Epithelial cell of proximal tubule (primary cell): ENCODE measurements at regions not wholly inside any gene's neighbourhood (a gene's known extent, or its start where the extent isn't known, plus 50 kb on each side); places are given as distances from the start of the nearest gene placed in this dataset.

ENCODE experiments used
- DNase-seq: peaks from one replicate; pipeline ENCODE4 v3.0.0-alpha.2; 2011; ENCODE audit warnings: low read depth
- H3K4me3 ChIP-seq: 2 replicates; pipeline ENCODE4 v1.5.1; 2011; ENCODE audit warnings: low read depth, mild to moderate bottlenecking, low read length
- TF ChIP-seq, protein P1 (sequence below): conservative IDR thresholded peaks from 2 replicates; pipeline ENCODE4 v1.5.1; 2012; ENCODE audit warnings: low read depth, mild to moderate bottlenecking, low read length

DNA sequence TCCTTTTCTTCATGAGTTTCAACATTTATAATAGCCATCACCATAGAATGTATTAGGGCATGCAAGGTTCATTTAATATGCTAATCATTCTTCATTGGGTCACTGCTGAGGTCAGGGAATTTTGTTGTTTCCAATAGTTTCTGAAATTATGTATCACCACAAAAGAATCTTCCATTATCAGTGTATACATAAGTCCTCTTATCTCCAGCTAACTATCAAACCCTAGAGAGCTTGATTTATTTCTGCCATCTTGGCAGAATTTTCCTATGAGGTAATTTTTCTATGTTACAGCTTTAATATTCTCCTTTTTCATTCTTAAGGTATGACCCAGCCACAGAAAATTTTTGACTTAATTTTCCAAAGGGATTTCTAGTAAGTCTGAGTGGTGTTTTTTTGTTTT, 415.0 kb upstream of the SLITRK1 start:
- TF ChIP-seq, protein P1, sequence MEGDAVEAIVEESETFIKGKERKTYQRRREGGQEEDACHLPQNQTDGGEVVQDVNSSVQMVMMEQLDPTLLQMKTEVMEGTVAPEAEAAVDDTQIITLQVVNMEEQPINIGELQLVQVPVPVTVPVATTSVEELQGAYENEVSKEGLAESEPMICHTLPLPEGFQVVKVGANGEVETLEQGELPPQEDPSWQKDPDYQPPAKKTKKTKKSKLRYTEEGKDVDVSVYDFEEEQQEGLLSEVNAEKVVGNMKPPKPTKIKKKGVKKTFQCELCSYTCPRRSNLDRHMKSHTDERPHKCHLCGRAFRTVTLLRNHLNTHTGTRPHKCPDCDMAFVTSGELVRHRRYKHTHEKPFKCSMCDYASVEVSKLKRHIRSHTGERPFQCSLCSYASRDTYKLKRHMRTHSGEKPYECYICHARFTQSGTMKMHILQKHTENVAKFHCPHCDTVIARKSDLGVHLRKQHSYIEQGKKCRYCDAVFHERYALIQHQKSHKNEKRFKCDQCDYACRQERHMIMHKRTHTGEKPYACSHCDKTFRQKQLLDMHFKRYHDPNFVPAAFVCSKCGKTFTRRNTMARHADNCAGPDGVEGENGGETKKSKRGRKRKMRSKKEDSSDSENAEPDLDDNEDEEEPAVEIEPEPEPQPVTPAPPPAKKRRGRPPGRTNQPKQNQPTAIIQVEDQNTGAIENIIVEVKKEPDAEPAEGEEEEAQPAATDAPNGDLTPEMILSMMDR: no peak
- H3K4me3 ChIP-seq: no peak overlapping the region
- DNase-seq: no peak

DNA sequence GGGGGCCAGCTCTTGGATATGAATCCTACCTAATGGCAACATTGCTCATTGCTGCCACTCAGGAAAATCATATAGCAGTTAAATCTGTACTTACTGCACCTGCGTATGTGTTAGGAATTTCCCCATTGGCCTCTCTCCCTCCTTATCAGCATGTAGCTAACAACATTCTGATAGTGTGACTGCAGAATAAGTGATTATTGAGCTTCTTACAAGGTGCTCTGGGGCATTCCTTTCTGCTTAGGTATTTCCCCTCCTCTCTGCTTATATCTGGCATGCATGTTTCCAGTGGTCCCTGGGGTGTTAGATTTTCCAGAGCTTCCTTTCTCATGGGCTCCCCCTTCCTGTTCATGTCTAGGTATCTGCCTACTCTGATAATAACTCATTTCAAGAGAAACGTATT, 414.1 kb upstream of the SLITRK1 start:
- DNase-seq: no peak
- H3K4me3 ChIP-seq: no peak overlapping the region
- TF ChIP-seq, protein P1: no peak

DNA sequence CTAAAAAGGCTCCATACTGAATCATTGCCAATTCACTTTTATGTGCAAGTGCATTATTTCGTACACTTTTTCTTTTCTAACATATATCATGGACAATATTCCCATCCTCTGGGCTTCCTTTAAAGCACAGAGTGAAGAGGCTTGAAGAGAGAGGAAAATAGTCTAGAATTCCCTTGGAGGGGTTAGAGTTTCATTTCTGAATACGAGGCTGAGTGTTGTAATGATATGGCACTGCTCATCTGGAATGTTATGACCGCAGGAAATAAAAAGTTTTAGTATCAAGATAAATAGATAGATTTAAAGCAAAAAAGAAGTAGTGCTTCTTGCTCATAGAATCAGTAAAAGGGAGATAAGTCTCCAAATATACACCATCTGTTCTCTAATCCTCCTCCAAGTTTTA, 412.3 kb upstream of the SLITRK1 start:
- DNase-seq: no peak
- H3K4me3 ChIP-seq: no peak overlapping the region
- TF ChIP-seq, protein P1: no peak

DNA sequence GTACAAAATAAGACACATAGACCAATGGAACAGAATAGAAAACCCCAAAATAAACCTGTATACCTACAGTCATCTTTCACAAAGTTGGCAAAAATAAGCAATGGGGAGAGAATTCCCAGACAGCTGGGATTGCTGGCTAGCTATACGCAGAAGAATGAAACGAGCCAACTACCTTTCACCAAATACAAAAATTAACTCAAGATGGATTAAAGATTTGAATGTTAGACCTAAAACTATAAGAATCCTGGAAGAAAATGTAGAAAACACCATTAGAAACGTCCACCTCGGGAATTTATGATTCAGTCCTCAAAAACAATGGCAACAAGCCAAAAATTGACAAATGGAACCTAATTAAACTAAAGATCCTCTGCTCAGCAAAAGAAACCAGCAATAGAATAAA, 408.1 kb upstream of the SLITRK1 start:
- TF ChIP-seq, protein P1: no peak
- no peak for DNase-seq

DNA sequence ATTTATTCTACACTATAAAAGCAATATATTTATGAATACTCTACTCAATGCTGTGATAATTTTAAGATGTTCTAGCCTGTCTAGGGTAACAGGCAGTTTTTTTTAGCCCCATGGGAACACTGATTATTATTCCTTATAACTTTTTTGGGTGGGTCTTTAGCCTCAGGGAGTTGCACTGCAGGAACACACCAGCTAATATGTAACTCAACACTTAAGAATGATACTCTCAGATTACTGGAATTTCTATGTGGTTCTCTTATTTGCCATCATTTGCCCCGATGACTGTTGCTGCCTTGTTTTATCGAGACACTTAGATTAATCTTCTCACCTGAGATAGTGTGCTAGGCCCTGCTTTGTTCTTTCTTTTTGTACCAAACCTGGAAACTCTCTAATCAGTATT, 396.9 kb upstream of the SLITRK1 start:
- DNase-seq: no peak
- TF ChIP-seq, protein P1: no peak
- no peak overlapping the region for H3K4me3 ChIP-seq

More for the DNA sequence above, 408.1 kb upstream of the SLITRK1 start:
- H3K4me3 ChIP-seq: no peak overlapping the region

DNA sequence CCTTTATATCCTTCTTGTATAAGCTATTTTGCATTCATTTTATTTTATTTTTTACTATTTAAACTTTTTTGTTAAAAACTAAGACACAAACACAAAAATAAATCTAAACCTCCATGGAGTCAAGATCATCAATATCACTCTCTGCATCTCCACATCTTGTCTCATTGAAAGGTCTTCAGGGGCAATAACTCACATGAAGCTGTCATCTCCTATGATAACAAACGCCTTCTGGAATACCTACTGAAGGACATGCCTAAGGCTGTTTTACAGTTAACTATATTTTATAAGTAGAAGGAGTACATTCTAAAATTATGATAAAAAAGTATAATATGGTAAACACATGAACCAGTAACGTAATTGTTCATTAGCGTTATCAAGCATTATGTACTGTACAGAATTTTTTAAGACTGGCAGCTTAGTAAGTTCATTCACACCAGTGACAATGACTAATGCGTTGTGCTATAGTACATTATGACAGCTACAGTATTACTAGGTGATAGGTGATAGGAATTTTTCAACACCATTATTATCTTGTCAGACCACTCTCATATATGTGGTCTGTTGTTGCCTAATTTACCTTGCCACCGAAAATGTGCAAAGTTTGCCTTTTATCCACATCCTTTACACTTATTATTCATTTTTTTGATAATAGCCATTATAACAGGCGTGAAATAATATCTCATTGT, 390.7 kb upstream of the SLITRK1 start:
- TF ChIP-seq, protein P1: no peak
- no peak overlapping the region for H3K4me3 ChIP-seq
- no peak for DNase-seq

DNA sequence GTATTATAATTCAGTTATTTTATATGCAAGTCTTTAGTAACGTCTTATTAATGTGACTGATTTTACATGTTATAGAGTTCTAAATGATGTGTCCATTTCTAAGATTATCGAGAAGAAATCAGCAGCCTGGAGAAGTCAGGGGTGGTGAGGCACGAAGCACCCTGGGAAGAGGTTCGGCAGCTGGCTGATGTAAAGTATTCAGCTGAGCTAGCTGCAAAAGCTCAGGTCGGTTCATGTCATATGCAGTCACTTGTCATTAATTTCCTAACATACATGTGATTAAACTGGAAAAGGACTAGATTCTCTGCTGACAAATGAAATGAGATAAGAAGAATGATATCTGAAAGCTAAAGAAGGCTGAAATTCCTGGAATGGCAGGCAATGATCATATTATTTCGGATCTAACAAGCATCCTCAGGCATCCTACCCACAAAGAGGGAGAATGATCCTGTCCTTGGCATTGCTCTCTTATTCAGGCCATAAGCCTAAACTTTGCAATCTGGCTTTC, 383.0 kb upstream of the SLITRK1 start:
- no peak overlapping the region for H3K4me3 ChIP-seq
- TF ChIP-seq, protein P1: no peak
- no peak for DNase-seq
